ENCODE measurements at regions not wholly inside any gene's neighbourhood (a gene's known extent, or its start where the extent isn't known, plus 50 kb on each side); places are given as distances from the start of the nearest gene placed in this dataset.
"Not testable (repeated sequence)": the region's sequence is repeated elsewhere in the genome, so short reads cannot be mapped to it uniquely, and the experiment has no call there.

DNA sequence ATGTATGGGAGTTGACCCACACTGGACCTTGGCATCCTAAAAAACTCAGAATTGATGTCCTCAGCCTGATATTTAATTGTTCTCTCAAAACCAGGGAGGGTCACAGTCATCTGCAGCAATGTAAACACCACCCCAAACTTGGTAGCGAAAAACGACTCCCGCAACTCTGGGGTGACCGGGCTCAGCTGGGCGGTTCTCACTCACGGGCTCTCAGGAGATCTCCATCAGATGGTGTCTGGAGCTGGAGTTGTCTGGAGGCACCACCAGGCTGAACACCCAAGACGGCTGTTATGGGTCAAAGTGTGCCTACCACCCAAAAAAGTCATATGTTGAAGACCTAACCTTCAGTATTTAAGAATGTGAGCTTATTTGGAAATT is 50.9 kb upstream of the NXT1 start:
- DNase-seq = no peak

DNA sequence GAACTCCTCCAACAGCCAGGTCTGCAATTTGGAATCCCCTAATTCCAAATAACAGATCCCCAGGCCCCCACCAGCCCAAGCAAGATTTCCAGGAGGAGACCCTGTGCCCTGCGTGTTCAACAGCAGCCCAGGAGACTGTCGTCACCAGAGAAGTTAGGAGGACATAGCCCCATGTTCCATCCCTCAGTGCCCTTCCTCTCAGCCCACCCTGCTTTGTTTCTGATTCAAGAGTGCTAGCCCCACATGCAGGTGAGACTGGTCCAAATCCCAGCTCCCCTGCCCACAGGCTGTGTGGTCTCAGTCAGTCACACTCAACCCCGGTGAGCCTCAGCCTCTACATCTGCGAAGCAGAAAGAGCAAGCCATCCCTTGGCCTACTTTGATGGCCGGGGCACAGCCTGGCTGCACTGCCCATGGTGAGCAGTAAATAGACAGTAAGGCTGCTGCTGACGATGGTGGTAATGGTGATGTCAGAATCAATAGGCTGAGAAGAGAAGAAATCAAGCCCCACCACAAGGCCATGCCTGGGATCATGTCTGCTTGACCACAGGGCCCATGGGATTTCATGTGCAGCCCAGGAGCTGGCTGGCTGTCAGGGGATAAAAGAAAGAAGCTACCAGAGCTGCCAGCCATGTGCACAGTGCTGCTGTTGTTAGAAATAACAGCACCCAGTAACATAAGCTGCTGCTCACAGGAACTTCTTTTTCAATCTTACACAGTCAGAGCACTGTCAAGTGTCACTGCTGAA is 51.5 kb upstream of the NXT1 start:
- DNase-seq = no peak

DNA sequence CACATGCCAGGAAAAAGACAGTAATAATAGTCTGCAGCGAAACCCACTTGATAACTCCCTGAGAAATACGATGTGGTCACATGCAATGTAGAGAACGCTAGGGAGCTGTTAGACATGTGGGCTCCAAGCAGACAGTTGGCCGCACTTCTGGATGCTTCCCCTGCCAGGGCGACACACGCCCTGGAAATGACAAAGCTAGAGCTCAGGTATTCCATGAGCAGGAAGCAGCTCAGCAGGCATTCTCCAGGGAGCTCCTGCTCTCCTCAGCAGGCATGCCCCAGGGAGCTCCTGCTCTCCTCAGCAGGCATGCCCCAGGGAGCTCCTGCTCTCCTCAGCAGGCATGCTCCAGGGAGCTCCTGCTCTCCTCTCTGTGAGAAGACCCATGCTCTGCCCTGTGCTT is 52.4 kb upstream of the NXT1 start:
- DNase-seq = no peak

DNA sequence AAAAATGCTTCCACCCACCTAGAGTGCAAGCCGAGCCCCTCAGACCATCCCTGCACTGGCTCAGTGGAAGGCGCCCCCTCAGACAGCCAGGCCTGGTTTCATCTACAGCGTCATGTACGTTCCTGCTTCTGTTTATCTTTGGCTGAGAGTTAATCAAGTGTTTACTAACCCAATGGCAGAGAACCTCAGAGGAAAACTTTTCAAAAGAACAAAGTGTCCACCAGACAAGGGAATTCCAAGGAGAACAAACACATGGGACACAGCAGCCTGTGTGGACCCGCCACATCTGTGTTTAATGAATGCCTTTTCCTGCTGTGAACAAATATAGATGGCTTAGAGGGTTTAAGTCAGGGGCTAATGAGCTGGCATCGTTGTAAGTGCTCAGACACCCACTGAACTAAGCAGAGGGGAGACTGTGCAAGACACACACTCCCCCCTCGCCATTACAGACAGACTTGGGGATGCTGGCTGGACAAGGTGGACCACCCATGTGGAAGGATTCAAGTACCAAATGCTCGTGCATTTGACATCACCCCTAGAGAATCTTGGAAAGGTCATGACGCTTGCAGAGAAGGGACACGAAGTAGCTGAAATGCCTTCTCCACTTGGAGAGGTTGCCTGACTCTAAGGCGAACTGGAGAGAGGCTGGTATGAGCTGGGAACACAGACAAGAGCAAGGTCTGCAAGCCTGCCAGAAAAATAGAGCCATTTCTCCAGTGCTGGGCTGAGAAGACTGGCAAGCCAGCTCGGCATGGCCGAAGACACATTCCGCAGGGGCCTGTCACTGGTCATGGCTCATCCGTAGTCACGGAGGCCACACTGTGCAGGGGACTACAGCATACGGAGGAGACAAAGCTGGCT is 53.5 kb upstream of the NXT1 start:
- no peak for DNase-seq

DNA sequence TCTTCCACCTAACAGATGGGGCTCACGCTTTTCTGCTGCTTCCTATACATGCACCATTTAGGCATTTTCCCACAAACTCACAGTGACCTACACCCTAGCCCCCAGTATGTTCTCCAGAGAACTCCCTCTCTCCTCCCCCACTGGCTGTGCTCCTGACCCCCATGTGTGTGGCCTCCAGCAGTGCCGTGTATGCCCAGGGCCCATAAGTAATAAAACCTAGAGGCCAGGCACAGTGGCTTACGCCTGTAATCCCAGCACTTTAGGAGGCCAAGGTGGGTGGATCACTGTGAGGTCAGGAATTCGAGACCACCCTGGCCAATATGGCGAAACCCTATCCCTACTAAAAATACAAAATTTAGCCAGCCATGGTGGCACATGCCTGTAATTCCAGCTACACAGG is 54.7 kb upstream of the NXT1 start:
- no peak for DNase-seq

DNA sequence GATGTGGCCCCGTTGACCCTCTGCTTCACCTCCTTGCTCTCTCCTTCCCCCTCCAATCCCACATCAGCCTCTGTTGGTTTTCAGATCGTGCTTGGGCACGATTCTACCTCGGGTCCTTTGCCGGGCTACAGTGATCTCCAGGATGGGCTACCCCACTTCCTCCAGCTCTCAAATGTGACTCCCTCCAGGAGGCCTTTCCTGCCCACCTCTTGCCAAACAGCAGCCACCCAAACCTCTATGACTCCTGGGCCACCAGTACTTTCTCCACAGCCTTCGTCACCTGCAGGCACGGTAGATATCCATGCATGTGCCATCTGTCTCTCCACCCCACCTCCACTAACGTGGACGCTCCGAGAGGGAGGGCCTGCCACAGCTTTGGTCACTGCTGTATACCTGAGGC is 55.9 kb upstream of the NXT1 start:
- DNase-seq = no peak

DNA sequence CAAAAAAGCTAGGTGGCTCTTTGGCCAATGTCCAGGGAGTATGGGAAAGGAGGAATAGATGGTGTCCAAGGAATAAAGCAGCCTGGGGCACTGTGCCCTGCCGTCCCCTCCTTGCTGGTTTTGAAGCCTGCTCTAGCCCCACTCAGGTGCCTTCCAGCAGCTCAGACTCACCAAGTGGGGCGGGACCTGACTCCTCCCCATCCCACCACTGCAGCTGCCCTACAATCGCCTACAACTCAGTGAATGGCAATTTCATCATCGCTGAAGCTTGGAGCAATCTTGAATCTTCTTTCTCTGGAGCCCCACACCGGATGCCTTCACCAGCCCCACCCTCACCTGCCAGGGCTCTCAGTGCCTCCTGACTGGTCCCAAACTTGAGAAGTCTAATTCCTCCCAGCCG is 56.4 kb upstream of the NXT1 start:
- no peak for DNase-seq

DNA sequence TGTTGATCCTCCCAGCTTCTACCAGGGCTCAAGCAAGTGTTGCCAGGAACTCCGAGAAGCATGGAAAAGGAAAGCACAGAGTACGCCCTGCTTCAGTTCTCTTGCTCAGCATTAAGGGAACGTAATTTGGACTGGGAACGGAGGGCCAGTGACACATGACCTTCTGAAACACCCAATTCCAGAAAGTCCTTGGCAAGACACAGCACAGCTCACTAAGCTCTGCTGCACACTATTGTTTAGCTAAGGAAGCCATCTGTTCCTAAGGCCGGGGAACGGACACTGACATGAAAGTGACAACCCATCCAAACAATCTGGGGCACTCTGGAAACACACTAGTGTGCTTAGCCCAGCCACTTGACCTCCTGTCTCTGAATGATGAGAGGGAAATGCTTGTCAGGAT is 56.9 kb upstream of the NXT1 start:
- no peak for DNase-seq

DNA sequence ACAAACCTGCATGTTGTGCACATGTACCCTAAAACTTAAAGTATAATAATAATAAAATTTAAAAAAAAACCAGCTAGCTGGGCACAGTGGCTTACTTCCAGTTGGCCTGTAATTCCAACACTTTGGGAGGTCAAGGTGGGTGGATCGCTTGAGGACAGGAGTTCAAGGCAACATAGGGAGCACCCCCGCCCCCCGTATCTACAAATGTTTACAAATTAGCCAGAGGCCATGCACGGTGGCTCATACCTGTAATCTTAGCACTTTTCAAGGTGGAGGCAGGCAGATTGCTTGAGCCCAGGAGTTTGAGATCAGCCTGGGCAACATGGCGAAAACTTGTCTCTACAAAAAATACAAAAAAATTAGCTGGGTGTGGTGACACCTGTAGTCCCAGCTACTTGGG is 58.3 kb upstream of the NXT1 start:
- DNase-seq = not testable (repeated sequence)

DNA sequence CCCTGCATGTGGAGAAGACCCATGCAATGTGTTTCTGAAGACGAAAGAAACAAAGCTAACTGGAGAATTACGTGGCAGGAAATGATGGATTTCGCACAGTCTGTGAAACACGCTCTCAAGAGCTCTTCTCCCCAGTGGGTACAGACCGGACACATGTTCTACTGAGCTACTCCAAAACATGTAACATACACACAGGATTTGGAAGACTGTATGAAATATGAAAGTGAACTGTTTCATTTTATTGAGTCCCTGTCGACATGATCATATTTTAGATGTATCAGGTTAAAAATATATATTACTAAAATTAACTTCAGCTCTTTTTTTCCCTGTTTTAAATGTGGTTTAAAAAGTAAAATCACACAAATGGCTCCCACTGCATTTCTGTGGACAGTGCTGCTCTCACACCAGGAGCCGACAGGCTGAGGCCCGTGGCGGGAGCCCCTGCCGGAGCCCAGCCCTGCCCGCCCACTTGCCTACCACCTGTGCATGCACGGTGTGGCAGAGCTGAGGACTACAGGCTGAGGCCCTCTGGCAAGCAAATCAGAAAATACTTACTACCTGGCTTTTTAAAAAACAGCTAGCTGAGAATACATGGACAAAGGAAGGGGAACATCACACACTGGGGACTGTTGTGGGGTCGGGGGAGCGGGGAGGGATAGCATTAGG is 58.9 kb upstream of the NXT1 start:
- no peak for DNase-seq

DNA sequence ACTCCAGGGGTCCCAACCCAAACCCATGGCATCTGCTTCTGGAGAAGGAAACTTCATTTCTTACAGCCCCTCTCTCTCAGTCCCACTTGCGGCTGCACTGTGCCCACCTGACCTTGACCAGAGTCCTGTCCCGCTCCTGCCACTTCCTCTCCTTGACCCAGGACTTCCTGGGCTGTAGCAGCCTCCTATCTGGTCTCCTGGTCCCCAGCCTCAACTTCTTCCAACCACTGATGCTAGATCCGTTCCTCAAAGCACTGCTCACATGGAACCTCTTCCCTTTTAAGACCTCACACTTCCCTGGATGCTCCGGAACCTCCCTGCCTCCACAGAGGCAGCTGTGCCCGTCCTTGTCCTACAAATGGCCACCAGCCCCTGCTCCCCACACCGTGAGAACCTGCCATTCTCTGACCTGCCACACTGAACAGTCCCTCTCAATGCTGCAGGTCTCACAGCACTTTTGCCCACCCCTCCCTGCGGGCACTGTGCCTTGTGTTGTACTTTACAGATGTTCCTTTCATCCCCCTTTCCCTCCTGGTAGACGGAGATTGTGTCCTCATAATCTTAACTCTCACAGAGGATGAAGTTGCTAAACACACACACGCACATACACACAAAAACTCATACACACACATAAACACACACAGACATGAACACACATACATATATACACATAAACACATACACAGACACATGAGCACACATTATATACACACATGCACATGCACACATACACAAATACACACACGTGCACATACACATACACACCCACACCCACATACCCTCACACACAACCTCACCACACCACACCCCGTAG is 59.6 kb upstream of the NXT1 start:
- no peak for DNase-seq

DNA sequence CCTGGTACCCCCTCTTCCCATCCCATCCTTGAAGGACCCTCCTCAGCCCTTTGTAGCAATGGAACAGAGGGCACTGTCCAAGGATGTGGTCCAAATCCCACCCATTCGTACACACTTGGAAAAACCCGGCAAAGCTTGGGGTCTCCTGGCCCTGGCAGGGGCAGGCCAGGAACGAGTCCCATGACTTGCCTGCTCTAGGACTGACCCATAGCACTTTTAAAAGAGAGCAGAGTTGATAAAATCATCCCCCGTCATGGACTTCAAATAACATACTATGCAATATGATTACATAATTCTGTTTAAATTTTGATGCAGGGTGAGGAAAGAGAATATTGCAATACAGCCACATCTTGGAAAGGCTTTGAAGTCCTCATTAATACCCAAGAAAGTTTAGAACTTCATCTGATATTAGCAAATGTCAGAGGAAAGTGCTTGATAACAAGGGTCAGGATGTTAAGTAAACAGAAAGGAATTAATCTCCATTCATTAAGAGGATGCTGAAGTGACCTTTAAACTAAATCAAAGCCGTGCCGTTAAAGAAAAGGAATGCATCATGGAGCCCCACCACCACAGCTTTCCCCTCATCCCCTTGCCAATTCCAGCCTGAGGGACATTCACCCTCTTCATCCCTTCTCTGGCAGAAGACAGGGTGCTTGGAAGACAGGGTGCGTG is 60.7 kb upstream of the NXT1 start:
- no peak for DNase-seq

DNA sequence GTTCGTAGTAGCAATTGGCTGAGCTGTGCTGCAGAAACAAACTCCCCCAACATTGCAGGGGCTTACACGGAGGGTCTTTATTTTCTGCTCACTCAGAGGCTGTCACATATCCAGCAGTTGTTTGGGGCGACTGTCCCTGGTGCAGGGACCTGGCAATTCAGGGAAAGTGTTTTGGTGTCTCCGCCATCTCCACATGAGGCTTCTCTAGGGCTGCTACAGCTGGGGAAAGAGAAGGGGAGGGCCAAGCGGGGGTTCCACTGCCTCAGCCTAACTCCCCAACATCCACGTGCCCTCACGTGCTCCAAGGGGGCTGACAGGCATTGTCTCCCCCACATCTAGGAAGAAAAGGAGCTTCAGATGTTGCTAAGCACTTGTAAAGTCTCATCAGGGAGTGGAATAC is 61.3 kb upstream of the NXT1 start:
- DNase-seq = no peak

DNA sequence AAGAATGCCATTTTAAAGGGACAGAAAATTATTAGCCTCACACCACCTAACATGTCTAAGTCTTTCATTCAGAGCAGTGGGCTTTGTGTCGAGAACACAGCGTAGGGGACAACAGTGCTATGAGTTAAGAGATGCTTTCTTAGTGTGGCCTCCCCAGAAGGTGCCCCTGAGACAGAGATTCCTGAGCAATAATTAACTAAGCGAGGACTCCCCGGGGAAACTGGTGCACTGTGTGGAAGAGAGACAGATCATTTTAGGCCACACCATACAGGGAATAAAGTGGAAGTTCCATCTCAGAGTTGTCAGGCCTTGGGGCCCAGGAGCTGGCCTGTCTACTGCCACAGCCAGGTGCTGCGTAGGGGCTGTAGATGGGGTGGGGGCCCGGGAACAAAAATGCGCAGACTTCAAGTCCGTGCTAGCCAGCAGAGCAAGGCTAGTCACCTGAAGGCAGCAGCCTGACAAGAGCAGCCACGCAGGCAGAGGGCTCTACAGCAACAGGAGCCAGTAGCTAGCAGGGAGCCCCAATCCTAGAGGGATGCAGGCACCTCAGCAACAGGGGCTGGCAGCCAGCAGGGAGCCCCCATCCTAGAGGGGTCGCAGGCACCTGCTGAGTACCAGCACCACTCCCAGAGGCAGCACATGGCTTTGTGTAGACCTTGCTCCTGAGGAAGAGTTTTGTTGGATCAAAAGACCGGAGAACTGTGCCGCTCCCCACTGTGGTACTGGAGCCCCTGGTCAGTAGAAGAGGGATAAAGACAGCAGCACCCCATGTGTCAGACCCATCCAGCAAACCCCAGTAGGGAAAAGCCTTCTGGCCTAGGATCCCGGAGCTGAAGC is 63.0 kb upstream of the NXT1 start:
- no peak for DNase-seq

DNA sequence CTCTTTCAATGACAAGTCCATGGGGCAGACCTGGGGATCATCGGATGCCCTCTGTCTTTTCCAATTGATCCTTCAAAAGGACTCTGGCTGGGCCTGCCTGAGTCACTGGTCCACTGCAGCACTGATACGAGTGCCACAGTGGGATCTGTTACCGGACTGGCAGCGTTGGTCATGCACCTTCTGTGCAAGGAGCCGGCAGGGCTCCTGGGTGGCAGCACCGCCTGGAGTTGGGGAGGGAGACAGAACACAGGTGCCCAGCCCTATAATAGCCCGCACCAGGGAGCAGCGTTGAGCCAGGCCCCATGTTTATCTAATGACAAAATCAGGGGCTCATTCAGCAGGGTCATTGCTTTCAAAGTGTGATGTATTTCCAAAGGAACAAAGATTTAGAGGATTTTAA is 64.2 kb upstream of the NXT1 start:
- DNase-seq = no peak

DNA sequence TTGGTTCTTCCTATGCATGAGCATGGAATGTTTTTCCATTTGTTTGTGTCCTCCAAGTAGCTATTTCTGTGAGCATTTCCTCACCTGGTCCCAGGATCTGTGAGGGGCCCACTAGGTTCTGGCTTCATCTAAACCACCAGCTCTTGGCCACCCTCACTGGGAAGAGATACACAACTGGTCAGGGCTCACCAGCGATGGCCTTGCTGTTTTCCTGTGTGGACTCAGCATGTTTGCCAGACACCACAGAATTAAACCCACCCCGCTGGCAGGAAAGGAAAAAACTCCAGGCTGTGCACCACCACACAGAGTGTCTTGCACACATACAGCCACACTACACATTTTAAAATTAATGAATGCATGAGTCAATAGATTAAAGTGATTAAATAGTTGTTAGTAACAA is 65.1 kb upstream of the NXT1 start:
- DNase-seq = no peak

DNA sequence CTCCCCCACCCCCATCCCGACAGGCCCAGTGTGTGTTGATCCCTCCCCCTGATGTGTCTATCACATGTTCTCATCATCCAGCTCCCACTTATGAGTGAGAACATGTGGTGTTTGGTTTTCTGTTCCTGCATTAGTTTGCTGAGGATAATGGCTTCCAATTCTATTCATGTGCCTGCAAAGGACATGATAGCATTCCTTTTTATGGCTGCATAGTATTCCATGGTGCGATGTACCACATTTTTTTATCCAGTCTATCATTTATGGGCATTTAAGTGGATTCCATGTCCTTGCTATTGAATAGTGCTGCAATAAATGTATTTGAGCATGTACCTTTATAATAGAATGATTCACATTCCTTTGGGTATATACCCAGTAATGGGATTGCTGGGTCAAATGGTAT is 66.6 kb upstream of the NXT1 start:
- no peak for DNase-seq

DNA sequence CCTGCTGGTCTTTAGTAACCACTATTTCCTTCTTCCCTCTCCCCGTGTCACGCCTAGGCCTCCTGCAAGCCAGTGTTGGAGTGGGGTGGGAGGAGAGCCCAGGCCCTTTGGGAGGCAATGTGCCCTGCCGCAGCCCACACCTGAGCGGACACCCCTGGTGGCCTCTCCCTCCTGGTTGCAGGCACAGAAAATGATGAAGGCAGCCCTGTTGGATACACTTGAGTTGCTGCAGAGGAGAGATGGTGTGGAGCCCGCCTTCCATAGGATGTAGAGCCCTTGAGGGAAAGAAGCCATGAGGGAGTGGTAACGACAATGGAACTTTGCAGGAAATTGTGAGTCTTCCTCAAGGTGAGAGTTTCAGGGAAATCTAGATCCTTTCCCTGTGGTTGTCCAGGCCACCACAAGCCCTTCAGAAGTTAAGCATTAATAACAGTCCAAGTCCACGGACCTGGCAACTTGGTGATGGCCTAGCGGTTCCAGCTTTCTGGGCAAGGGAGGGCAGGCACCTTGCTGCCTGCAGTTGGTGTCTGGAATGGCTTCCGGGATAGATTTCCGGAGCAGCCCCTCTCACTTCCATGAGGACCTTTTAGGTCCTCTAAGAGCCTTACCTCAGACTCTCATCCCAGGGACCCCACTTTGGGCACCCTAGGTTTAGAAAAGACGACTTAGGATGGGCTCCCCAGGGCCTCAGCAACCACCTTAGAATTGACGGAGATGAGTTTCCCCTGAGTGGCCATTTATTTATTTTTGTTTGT is 67.3 kb upstream of the NXT1 start:
- no peak for DNase-seq

DNA sequence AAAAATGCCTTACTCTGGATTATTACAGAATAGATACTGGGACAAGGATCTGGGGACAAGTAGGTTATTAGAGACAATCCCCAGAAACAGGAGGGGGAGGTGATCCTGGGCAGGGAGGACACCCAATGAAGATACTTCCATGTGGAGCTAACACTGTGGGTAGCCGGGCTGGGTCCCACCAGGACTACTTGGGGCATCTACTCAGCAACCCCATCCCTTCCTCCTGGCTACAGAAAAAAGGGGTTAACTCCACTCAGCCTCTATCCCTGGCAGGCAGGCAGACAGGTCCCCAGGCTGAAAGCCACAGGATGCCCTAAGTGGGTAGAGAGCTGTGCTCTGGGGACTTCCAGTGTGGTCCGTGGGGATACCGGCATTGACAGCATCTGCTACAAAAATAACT is 68.0 kb upstream of the NXT1 start:
- no peak for DNase-seq

DNA sequence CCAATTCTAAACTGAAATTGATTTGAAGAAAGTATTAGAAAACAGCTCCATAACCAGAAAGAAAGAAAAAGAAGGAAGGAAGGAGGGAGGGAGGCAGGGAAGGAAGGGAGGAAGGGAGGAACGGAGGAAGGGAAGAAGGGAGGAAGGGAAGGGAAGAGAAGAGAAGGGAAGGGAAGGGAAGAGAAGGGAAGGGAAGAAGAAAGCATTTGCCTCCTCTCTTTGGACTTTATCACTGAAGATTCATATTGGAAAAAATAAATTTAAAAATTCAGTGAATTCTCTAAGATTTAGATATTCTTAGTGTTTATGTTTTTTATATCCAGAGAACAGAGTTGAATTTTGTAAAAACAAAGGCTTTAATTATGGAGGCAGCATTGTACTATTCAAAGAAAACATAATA is 68.5 kb upstream of the NXT1 start:
- no peak for DNase-seq

DNA sequence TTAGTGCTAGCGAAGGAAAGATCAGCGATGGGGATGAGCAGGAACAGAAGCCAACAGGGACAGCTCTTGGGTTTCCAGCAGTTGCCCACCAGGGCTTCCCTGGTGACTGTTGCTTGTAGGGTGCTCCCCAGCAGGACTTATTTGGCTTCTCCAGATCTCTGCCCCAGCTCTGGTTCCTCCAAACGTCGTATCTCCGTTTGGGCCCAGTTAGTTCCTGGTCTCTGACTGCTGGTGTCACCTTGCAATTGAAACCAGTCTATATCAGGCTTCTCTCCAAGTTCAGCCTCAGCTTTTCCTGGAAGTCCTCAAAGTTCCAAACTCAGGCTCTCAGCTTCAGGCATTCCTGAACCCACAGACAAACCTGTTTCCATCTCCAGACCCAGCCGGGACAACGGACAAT is 70.8 kb upstream of the NXT1 start:
- no peak for DNase-seq
